ENCODE measurements at regions not wholly inside any gene's neighbourhood (a gene's known extent, or its start where the extent isn't known, plus 50 kb on each side); places are given as distances from the start of the nearest gene placed in this dataset.
"Not testable (repeated sequence)": the region's sequence is repeated elsewhere in the genome, so short reads cannot be mapped to it uniquely, and the experiment has no call there.

DNA sequence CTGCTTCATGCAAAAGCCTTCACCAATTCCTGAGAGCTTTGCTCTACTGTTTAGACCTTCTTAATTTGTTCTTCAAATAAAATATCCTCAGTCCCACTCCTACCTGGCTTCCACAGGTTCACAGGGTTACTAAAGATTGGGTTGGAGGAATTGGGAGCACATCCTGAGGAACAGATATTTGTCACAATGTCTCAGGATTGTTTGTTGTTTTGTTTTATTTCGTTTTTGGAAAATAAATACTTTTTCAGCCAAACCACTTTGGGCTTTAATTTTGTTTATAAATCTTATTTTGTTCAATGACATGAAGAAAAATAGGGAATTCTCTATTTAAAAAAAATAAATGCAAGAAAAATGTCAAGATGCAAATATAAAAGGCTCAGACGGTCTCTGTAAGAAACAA lies 249.0 kb downstream of the MEF2C start:
- no peak overlapping the region for H3K27ac ChIP-seq
- no peak overlapping the region for H3K4me3 ChIP-seq

DNA sequence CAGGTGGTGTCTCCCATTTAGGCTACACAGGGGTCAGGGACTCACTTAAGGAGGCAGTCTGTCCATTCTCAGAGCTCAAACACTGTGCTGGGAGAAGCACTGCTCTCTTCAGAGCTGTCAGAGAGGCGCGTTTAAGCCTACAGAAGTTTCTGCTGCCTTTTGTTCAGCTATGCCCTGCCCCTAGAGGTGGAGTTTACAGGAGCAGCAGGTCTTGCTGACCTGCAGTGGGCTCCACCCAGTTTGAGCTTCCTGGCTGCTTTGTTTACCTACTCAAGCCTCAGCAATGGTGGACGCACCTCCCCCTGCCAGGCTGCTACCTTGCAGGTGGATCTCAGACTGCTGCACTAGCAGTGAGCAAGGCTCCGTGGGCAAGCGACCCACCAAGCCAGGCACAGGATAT lies 260.1 kb downstream of the MEF2C start:
- not testable (repeated sequence) for H3K4me3 ChIP-seq, H3K27ac ChIP-seq

DNA sequence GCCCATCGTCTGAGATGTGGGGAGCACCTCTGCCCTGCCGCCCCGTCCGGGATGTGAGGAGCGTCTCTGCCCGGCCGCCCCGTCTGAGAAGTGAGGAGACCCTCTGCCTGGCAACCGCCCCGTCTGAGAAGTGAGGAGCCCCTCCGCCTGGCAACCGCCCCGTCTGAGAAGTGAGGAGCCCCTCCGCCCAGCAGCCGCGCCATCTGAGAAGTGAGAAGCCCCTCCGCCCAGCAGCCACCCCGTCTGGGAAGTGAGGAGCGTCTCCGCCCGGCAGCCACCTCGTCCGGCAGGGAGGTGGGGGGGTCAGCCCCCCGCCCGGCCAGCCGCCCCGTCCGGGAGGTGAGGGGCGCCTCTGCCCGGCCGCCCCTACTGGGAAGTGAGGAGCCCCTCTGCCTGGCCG lies 267.2 kb downstream of the MEF2C start:
- H3K4me3 ChIP-seq, H3K27ac ChIP-seq: not testable (repeated sequence)

DNA sequence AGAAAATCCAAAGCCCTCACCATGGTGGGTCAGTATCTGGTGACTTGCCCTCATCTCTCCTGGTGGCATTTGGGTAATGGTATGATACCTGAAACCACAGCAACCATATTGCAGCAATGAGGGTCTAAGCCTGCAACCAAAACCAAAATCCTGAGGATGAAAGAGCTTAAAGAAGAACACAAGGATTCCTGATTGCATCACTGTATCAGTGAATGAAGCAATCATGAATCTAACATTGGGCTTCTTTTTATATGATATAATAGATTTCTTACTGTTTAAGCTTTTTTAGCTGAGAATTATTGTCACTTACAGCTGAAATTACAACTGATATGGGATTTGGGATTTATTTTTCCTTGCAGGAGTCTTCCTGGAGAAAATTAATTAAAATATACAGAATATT lies 269.9 kb downstream of the MEF2C start:
- H3K27ac ChIP-seq = no peak overlapping the region
- no peak overlapping the region for H3K4me3 ChIP-seq

DNA sequence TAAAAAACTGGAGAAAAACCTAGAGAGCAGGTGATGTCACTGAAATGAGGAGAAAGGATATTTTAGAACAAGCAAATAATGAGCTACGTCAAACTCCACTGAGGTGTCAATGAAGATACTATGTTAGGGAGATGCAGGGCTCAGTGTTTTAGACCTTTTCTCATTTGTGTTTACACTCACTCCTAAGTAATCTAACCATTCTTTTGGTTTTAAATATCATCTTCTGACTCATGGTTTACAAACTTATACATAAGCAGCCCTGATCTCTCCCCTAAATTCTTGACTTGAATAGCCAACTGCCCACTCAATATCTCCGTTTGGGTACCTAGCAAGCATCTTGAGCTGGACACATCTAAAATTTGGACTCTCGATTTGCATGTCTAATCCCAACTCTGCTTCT lies 272.4 kb downstream of the MEF2C start:
- Histone ChIP-seq H3K27ac (no peak overlapping the region), H3K4me3 (no peak overlapping the region)

DNA sequence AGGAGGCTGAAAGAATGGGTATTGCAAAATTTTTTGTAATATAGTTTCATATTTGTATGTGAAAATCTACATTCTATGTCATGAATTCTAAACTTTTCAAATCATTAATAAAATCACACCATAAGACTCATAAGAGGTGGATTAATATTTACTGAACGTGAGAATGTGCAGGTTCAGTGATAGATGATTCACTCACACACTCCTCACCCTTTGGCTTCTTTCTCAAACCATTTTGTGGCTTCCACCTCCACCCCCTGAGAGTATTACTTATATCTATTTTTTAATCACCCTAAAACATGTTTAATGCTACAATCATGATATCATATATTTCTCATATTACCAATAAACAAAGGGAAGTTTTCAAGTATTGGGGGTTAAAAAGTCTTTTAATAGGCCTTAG lies 275.5 kb downstream of the MEF2C start:
- Histone ChIP-seq H3K4me3 (no peak overlapping the region), H3K27ac (no peak overlapping the region)

DNA sequence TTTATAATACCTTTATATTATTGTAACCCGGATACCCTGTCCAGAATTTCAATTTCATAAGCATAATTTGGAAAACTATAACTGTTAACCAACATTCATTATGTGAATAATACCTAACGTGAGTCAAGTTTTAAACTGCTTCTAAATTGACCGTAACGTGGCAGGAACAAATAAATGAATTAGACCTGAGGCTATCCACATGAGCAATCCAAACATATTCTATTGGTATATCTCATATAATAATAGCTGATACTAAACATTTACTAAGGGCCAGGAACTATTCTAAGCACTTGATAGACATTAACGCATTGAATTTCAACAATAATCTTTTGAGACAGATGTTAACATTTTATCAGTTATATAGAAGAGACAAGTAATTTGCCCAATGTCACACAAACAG lies 276.4 kb downstream of the MEF2C start:
- Histone ChIP-seq H3K27ac (no peak overlapping the region), H3K4me3 (no peak overlapping the region)

DNA sequence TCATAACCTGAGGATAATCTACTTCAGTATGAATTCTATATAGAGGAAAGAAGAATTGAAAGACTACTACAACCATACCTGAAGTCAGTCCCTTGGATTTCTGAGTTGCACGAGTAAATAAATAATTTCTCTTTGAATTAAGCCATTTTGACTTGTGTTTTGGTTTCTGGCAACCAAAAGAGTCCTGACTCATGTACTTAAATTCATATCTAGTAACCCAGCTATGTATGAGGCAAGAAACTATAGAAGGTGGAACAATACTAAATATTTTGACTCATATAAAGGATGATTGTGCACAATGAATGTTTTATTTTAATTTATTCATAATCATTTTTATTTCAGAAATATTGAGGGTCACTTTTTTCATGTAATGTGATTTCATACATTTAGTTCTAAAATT lies 276.8 kb downstream of the MEF2C start:
- Histone ChIP-seq H3K27ac (no peak overlapping the region), H3K4me3 (no peak overlapping the region)

DNA sequence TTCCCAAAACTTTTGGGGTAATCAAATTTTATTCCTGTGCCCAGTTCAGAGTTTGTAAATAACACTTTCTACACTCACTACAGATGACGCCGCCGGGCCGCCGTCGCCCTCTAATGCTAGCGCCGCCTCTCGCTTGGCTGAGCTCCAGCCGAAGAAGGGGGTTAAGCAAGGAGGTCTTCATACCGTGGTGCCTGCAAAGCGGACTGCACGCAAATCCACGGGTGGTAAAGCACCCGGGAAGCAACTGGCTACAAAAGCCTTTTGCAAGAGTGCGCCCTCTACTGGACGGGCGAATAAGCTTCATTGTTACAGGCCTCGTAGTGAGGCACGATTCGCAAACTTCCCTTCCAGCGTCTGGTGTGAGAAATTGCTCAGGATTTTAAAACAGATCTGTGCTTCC lies 280.4 kb downstream of the MEF2C start:
- Histone ChIP-seq H3K4me3 (no peak overlapping the region), H3K27ac (no peak overlapping the region)

DNA sequence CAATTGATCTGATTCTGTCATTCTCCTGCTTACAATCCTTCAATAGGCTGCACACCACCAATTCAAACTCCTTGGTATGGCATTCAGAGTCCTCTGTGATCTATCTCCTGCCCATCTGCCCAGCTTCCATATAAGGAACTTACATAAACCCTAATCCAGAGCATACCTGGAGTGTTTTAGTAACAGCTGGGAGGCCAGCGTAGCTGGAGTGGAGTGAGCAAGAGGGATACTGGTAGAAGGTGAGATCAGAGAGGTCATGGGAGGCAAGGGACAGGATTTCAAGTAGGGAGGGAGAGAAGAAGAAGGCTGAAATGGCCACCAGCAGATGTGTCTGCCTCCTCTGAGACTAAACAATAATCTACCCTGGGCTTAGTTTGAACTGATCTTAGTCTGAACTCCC lies 288.5 kb downstream of the MEF2C start:
- no peak overlapping the region for H3K4me3 ChIP-seq
- no peak overlapping the region for H3K27ac ChIP-seq

DNA sequence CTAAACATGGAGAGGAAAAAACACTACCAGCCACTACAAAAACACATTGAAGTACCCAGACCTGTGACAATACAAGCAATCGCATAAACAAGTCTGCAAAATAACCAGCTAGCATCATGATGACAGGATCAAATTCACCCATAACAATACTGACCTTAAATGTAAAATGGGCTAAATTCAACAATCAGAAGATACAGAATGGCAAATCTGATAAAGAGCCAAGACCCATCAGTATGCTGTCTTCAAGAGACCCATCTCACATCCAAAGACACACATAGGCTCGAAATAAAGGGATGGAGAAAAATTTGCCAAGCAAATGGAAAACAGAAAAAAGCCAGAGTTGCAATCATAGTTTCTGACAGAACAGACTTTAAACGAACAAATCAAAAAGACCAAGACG lies 294.4 kb downstream of the MEF2C start:
- no peak overlapping the region for H3K27ac ChIP-seq
- H3K4me3 ChIP-seq = no peak overlapping the region

DNA sequence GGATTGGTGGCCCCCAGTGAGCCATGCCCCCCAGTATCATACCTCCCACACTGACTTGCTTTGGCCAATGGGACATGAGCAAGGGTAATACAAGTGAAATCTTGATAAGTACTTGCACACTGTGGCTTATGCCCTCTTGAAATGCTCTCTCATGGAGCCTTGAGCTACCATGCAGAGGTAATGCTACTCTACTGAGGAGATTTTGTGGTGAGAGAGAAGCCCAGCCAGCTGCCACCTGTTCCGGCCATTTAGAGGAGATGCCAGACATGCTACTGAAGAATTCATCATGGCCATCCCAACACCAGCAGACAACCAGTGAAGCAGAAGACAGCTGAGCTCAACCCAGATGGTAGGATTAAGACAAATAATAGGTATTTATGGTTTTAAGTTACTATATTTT lies 299.5 kb downstream of the MEF2C start:
- H3K27ac ChIP-seq = no peak overlapping the region
- no peak overlapping the region for H3K4me3 ChIP-seq

DNA sequence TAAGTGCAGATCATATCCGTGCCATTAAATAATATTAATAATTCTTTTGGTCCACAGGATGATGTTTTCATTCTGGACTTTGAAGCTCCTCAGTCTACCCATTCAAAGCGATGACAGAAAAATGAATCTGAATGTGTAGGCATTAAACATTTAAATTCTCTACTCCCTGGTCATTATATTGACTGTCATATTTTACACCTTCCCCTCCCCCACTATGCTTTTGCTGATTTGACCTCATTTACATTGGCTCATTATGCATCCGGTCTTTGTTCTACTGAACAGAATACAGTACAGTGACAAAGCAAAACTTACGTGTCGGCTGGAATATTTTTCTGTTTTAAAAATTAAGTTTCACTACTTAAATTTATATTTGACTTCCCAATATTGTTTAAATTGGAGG lies 289.7 kb upstream of the TMEM161B start:
- H3K4me3 ChIP-seq = no peak overlapping the region
- H3K27ac ChIP-seq = no peak overlapping the region

DNA sequence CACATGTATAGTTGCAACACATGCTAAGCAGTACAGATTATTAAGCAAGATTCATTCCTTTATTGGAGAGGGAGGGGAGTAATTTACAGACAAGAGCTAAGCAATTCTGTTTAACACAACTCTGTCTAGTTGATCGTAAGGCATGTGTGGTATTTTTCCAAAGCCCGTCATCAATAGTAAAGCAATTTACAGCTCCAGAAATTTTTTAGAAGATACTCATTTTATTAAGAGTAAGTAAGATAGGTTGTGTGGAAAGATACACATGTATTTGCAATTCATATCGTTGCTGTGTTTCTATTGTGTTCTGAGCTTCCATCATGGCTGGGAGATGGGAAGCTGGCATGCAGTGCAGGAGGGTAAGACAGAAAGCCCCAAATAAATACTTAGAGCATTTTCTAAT lies 289.2 kb upstream of the TMEM161B start:
- Histone ChIP-seq H3K27ac (no peak overlapping the region), H3K4me3 (no peak overlapping the region)

DNA sequence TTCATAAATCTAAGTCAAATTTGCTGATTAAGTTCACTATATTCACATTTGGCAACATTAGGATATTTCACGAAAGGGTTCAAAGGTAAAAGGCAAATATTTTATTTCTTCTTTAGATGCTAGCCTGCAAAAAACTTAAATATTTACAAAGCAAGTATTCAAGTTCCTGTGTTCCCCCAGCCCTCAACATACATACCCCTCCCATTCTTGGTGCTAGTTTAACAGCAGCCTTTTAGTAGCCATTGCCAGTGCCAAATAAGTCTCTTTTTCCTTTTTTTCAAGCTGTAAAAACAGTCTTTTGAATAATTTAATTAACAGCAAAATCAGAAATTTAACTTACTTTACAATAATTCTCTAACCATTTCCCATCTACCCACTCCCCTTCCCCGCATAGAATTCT lies 288.5 kb upstream of the TMEM161B start:
- Histone ChIP-seq H3K4me3 (no peak overlapping the region), H3K27ac (no peak overlapping the region)

DNA sequence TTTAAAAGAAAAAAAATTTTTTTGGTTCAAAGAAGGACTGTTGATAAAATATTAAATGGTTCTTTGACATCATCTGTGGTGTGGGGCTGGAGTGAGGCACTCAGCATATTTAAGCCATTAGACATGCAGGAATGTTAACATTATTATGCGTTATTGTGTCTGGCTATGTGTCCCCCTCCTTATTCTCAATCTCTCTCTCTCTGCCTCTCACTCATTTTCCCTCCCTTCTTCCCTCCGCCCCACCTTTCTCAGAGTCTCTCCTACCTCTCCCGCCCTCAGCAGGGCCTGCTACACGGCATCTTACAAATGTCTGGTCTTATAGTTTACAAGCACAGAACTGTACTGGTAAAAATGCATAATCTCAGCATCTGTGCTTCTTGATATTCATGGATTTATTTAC lies 287.8 kb upstream of the TMEM161B start:
- H3K27ac ChIP-seq = no peak overlapping the region
- no peak overlapping the region for H3K4me3 ChIP-seq

DNA sequence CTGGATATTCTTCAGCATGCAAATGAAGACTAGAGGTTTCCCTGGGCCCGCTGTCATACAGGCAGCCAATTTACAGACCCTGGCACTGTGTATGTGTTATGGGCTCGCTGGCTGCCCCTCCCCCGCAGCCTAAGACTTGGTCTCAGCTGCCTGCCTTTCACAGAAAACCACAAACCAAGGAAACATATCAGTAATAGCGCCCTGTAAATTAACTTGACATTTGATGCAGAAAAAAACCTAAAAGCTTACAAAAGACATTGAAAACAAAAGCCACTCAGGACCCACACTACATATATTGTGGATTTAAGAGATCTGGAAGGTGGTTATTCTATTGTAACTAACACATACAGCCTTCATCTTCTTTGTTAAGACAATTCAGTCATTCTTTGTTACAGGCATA lies 287.0 kb upstream of the TMEM161B start:
- no peak overlapping the region for H3K4me3 ChIP-seq
- H3K27ac ChIP-seq = no peak overlapping the region

DNA sequence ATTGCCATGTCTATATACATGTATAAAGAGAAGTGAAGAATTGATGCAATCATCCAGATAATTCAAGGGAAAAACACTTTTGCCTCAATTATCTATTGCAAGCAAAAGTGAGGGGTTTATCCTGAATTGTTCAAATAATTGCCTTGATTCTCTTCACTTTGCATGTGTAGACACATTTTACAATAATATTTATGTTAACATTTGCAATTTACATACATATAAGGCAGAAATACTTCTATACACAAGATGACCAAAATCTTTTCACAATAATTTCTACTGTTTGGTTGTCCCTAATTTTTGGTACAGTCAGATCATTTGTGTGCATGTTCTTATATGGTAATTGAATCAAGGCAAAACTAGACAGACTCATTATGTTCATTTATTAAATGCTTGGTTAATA lies 285.3 kb upstream of the TMEM161B start:
- no peak overlapping the region for H3K4me3 ChIP-seq

DNA sequence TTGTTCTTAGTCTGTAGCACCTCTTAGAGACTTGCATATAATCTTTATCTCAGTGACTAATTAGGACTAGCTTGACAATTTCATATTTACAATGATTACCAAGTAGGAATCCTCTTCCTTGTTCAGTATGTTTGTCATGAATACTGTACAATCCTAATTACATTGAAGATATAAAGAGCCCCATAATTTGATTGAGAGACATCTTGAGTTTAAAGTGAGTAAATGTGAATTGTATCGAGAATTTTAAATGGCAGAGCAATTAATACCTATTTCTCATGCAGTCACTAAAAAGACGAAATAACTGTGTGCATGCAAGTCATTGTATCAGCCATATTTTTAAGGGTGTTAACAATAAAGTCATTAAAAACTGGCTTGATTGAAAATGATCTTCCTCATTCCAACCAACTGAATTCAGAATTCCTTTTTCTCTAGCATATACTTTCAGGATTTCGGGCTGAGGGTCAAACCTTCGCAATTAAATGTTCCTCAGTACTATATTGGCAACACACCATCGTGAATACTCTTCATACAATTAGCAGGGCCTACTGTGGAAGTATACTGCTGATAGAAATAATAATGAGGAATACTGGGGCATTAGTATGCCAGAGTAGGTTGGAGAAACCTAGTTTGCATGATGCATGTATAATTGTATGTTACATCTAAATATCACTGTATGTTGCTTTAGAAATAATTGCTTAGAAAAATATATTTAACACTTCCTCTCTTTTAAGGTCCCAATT lies 284.7 kb upstream of the TMEM161B start:
- no peak overlapping the region for H3K27ac ChIP-seq

More for the DNA sequence above, 285.3 kb upstream of the TMEM161B start:
- no peak overlapping the region for H3K27ac ChIP-seq

DNA sequence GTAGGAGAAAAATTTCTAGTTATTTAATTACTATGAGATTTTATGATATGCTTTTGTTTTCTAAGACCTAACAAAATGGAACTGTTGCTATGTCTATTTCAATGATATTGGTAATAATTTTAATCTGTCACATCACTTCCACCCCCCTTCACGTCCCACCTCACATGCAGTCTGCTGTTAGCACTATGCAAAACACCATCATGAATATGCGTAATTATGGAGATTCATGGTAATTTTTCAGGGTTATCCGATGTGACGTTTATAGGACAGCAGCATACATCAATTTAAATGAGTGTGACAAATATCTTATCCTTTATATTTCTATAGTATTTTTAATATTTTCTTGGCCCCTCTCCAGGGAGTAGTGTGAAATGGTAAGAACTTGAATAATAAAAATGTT lies 283.8 kb upstream of the TMEM161B start:
- no peak overlapping the region for H3K4me3 ChIP-seq
- no peak overlapping the region for H3K27ac ChIP-seq

More for the DNA sequence above, 284.7 kb upstream of the TMEM161B start:
- no peak overlapping the region for H3K4me3 ChIP-seq

DNA sequence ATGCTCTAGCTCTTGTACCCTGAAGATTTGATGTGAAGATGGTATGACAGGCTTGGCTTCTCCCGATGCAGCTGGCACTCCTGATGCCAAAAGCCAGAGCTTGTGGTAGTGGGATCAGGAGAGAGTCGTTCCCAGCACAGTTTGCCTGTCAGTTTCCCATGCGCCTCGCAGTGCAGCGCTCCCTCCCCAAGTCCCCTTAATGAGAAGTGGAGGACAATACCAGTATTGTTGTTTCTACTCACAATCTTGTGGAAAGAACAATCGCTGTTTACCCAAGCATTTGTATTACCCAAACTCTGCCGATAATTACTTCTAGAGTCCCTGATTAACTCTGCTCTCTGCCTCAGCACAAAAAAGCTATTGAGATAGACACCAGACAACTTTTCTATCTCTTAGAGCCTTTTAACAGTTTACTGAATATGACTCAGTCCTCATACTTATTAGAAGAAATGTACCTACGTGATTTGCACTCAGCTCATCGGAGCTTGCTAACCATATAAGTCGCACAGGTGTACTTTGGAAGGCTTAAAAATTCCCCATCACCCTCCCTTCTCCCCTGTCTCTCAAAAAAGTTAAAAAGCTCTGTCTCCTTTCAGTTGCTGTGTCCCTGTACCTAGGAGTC lies 283.2 kb upstream of the TMEM161B start:
- Histone ChIP-seq H3K4me3 (no peak overlapping the region), H3K27ac (no peak overlapping the region)

DNA sequence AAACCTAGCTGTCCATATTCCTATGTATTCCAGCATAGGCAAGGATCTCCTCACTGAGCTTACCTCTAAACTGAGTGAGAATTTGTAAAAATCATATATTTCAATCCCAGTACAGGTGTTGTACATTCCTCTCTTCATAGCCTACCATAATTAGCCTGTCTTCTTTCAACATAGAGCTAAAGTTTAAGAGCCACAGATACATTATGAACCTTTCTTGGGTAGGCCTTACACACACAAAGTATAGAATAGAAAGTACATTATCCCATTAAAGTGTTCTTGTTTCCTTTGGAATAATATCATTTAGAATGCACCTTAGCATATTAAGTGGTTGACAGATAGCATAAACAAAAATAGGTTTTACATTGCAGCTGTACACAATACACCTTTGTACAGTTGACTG lies 282.1 kb upstream of the TMEM161B start:
- no peak overlapping the region for H3K4me3 ChIP-seq
- H3K27ac ChIP-seq = no peak overlapping the region

Measured in skin epidermis (tissue), 12 donors.